GM23338 (cell line): ENCODE measurements at regions not wholly inside any gene's neighbourhood (a gene's known extent, or its start where the extent isn't known, plus 50 kb on each side); places are given as distances from the start of the nearest gene placed in this dataset.

Experiments used
- ATAC-seq: fragments of 200-7000 bp; cut with Tn5 transposase; 3 replicates; pipeline ENCODE4 v1.9.1; 2020
- DNase-seq: peaks from one replicate; pipeline ENCODE4 v3.0.0-alpha.2; 2015; ENCODE audit warnings: low spot score
- H2AFZ ChIP-seq: fragments of 200-600 bp; sonication (generic); 2 replicates; pipeline ENCODE4 v1.8.0; 2016; ENCODE audit warnings: antibody characterized with exemption, mild to moderate bottlenecking, moderate library complexity
- H3F3A ChIP-seq: fragments of 200-600 bp; sonication (generic); replicated peaks from 2 replicates; pipeline ENCODE4 v1.8.0; 2017; ENCODE audit warnings: antibody characterized with exemption, mixed run types, low read depth
- H3K27ac ChIP-seq: fragments of 200-600 bp; sonication (generic); 2 replicates; pipeline ENCODE4 v1.6.1; 2016; ENCODE audit warnings: low read depth
- H3K27me3 ChIP-seq: fragments of 200-600 bp; sonication (generic); 2 replicates; pipeline ENCODE4 v1.8.0; 2016; ENCODE audit warnings: mild to moderate bottlenecking, mixed run types, moderate library complexity; ENCODE audit not compliant: insufficient read depth
- H3K36me3 ChIP-seq: fragments of 200-600 bp; sonication (generic); 2 replicates; pipeline ENCODE4 v1.8.0; 2016; ENCODE audit warnings: mild to moderate bottlenecking; ENCODE audit not compliant: insufficient read depth
- H3K4me1 ChIP-seq: fragments of 200-600 bp; sonication (generic); 2 replicates; pipeline ENCODE4 v1.8.0; 2016; ENCODE audit warnings: mild to moderate bottlenecking, moderate library complexity; ENCODE audit not compliant: insufficient read depth
- H3K4me2 ChIP-seq: fragments of 200-600 bp; sonication (generic); 2 replicates; pipeline ENCODE4 v1.7.1; 2017; ENCODE audit warnings: mixed run types
- H3K4me3 ChIP-seq: fragments of 200-600 bp; sonication (generic); 2 replicates; pipeline ENCODE4 v1.6.1; 2016; ENCODE audit warnings: mixed run types
- H3K79me2 ChIP-seq: fragments of 200-600 bp; sonication (generic); replicated peaks from 2 replicates; pipeline ENCODE4 v1.8.0; 2017; ENCODE audit warnings: mild to moderate bottlenecking; ENCODE audit not compliant: insufficient read depth
- H3K9me2 ChIP-seq: fragments of 200-600 bp; sonication (generic); 2 replicates; pipeline ENCODE4 v1.8.0; 2017; ENCODE audit not compliant: insufficient read depth
- H4K20me1 ChIP-seq: fragments of 200-600 bp; sonication (generic); replicated peaks from 2 replicates; pipeline ENCODE4 v1.8.0; 2017; ENCODE audit warnings: mild to moderate bottlenecking; ENCODE audit not compliant: insufficient read depth
- H3K27ac Mint-ChIP-seq: 2 replicates; pipeline ENCODE4 v1.8.0; 2020; ENCODE audit warnings: inconsistent platforms, mild to moderate bottlenecking, moderate library complexity, mixed read lengths
- H3K27me3 Mint-ChIP-seq: 3 replicates; pipeline ENCODE4 v1.8.0; 2022; ENCODE audit warnings: low read depth, mild to moderate bottlenecking, moderate library complexity, mixed read lengths, inconsistent platforms; ENCODE audit not compliant: insufficient read depth, poor library complexity
- H3K36me3 Mint-ChIP-seq: 3 replicates; pipeline ENCODE4 v1.8.0; 2021; ENCODE audit warnings: low read depth, mild to moderate bottlenecking, inconsistent platforms, moderate library complexity, mixed read lengths
- H3K4me1 Mint-ChIP-seq: 3 replicates; pipeline ENCODE4 v1.8.0; 2020; ENCODE audit warnings: mild to moderate bottlenecking, inconsistent platforms, mixed read lengths
- H3K4me3 Mint-ChIP-seq: 3 replicates; pipeline ENCODE4 v1.8.0; 2021; ENCODE audit warnings: moderate library complexity, mild to moderate bottlenecking, inconsistent platforms, mixed read lengths
- H3K9me3 Mint-ChIP-seq: 3 replicates; pipeline ENCODE4 v1.8.0; 2020; ENCODE audit warnings: moderate library complexity, mild to moderate bottlenecking, inconsistent platforms, mixed read lengths
- CREB1 ChIP-seq: fragments of 250-450 bp; sonication (Bioruptor Pico); IDR thresholded peaks from 2 replicates; pipeline ENCODE4 v1.5.0; 2020; ENCODE audit warnings: low read depth, mild to moderate bottlenecking, moderate library complexity
- CTCF ChIP-seq, 2 experiments: fragments of 200-600 bp in 1 of 2; sonication (generic) in 1 of 2; conservative IDR thresholded peaks; 2 replicates each; pipeline versions ENCODE4 v1.5.1 to v1.6.1; 2016 to 2017; ENCODE audit warnings: antibody characterized with exemption in 2 of 2, low read depth in 2 of 2, mild to moderate bottlenecking in 2 of 2, moderate library complexity in 1 of 2
- ETS1 ChIP-seq: IDR thresholded peaks from 2 replicates; pipeline ENCODE4 v1.6.1; 2016; ENCODE audit warnings: antibody characterized with exemption
- JUNB ChIP-seq: IDR thresholded peaks from one replicate; pipeline ENCODE4 v1.6.1; 2016; ENCODE audit warnings: antibody characterized with exemption; ENCODE audit not compliant: unreplicated experiment
- NANOG ChIP-seq: IDR thresholded peaks from 2 replicates; pipeline ENCODE4 v1.6.1; 2016; ENCODE audit warnings: antibody characterized with exemption, borderline replicate concordance
- POLR2AphosphoS5 ChIP-seq: IDR thresholded peaks from 2 replicates; pipeline ENCODE4 v1.6.1; 2016; ENCODE audit warnings: antibody characterized with exemption, low read depth
- STAT1 ChIP-seq: IDR thresholded peaks from one replicate; pipeline ENCODE4 v1.6.1; 2016; ENCODE audit warnings: antibody characterized with exemption; ENCODE audit not compliant: unreplicated experiment
- ZNF114 ChIP-seq: fragments of 250-450 bp; sonication (Bioruptor Pico); IDR thresholded peaks from 2 replicates; pipeline ENCODE4 v1.5.0; 2020; ENCODE audit warnings: mild to moderate bottlenecking, moderate library complexity
- ZNF331 ChIP-seq: fragments of 250-450 bp; sonication (Bioruptor Pico); IDR thresholded peaks from 2 replicates; pipeline ENCODE4 v1.5.0; 2020; ENCODE audit warnings: low read depth, mild to moderate bottlenecking, moderate library complexity
- ZNF462 ChIP-seq: fragments of 250-450 bp; sonication (Bioruptor Pico); IDR thresholded peaks from 2 replicates; pipeline ENCODE4 v1.5.0; 2020; ENCODE audit warnings: mild to moderate bottlenecking, moderate library complexity

DNA sequence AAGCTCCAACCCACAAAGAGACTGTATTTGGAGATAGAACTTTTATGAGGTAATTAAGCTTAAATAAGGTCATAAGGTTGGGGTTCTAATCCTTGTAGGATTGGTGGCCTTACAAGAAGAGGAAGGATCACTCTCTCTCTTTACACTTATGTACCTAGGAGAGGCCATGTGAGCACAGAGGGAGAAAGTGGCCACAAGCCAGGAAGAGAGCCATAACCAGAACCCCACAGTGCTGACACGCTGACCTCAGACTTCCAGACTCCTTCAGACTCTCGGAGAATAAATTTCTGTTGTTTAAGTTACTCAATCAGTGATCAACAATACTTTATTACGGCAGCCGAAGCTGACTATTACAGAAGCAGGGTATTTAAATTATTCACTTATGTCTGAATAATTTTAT, 430.5 kb upstream of the EPHA7 start:
- Histone ChIP-seq H3K79me2 (no peaks in the 10 kb centered on the region; the same call in none of the 2 replicates), H4K20me1 (no peaks in the 10 kb centered on the region), H2AFZ (peak overlapping the region; percentile 49; the same call in 1 of the 2 replicates), H3K4me1 (peaks cover 31% of the 10 kb centered on the region), H3K27ac (no peak overlapping the region), H3K9me2 (no peaks in the 10 kb centered on the region), H3F3A (no peaks in the 10 kb centered on the region), H3K4me3 (no peak overlapping the region), H3K4me2 (no peak overlapping the region), H3K36me3 (no peaks in the 10 kb centered on the region), H3K27me3 (no peaks in the 10 kb centered on the region)
- H3K36me3 Mint-ChIP-seq, result no peaks in the 10 kb centered on the region; the same call in 2 of the 3 replicates
- no peaks in the 10 kb centered on the region for H3K27me3 Mint-ChIP-seq
- H3K4me3 Mint-ChIP-seq, result no peak overlapping the region
- peaks cover 43% of the 10 kb centered on the region for H3K4me1 Mint-ChIP-seq
- DNase-seq (no peak), ATAC-seq (peak; percentile 33; the same call in 2 of the 3 replicates)
- H3K27ac Mint-ChIP-seq, result peak overlapping the region; percentile 79
- TF ChIP-seq ZNF462 (no peak), NANOG (no peak), ETS1 (no peak)
- H3K9me3 Mint-ChIP-seq, result no peaks in the 10 kb centered on the region

- Histone ChIP-seq H3K79me2 (no peaks in the 10 kb centered on the region; the same call in 1 of the 2 replicates), H3K9me2 (no peaks in the 10 kb centered on the region), H2AFZ (no peak overlapping the region), H3K4me2 (no peak overlapping the region; the same call in 1 of the 2 replicates), H3K4me1 (peaks cover 24% of the 10 kb centered on the region), H4K20me1 (no peaks in the 10 kb centered on the region), H3K27me3 (no peaks in the 10 kb centered on the region), H3K27ac (no peak overlapping the region), H3K4me3 (no peak overlapping the region), H3F3A (no peaks in the 10 kb centered on the region), H3K36me3 (no peaks in the 10 kb centered on the region)
- Mint-ChIP-seq H3K36me3 (no peaks in the 10 kb centered on the region; the same call in 2 of the 3 replicates), H3K27ac (no peak overlapping the region), H3K27me3 (no peaks in the 10 kb centered on the region), H3K9me3 (no peaks in the 10 kb centered on the region), H3K4me3 (no peak overlapping the region), H3K4me1 (peaks cover 34% of the 10 kb centered on the region)
- DNase-seq, result no peak
- ATAC-seq, result no peak; the same call in 2 of the 3 replicates
- TF ChIP-seq ZNF114, result no peak
- TF ChIP-seq CREB1, result no peak
- TF ChIP-seq JUNB, result no peak
- TF ChIP-seq ZNF331 (CRISPR knock-in tag), result no peak
- TF ChIP-seq STAT1, result no peak
- TF ChIP-seq CTCF (conservative IDR thresholded peaks at IDR 0.05; ENCODE audit: low read depth in 2 of 2), result no peak
- TF ChIP-seq POLR2AphosphoS5, result no peak
Observed at GRCh38 chr6:93848031-93848742, 428.8 kb upstream of the EPHA7 start.
